Ovary (tissue), 3 donors: ENCODE measurements at regions not wholly inside any gene's neighbourhood (a gene's known extent, or its start where the extent isn't known, plus 50 kb on each side); places are given as distances from the start of the nearest gene placed in this dataset.

ENCODE experiments used
- EP300 ChIP-seq: sonication (generic); formaldehyde crosslinking; IDR thresholded peaks from one replicate; pipeline ENCODE4 v1.6.1; 2017; ENCODE audit warnings: antibody characterized with exemption
- POLR2A ChIP-seq: fragments of 450-650 bp; IDR thresholded peaks from one replicate; pipeline ENCODE4 v1.6.1; 2017; ENCODE audit warnings: antibody characterized with exemption, mild to moderate bottlenecking, moderate library complexity
- TF ChIP-seq, protein P1 (sequence below), 3 donors: fragments of 450-650 bp in 2 of 3; fragments of 200-600 bp in 1 of 3; IDR thresholded peaks; one replicate each; pipeline versions ENCODE4 v1.5.1 to v1.8.0; 2016 to 2022; ENCODE audit warnings: antibody characterized with exemption in 3 of 3, mild to moderate bottlenecking in 1 of 3
- donor health status: DM: no; HTN: no; CAD: no.

DNA sequence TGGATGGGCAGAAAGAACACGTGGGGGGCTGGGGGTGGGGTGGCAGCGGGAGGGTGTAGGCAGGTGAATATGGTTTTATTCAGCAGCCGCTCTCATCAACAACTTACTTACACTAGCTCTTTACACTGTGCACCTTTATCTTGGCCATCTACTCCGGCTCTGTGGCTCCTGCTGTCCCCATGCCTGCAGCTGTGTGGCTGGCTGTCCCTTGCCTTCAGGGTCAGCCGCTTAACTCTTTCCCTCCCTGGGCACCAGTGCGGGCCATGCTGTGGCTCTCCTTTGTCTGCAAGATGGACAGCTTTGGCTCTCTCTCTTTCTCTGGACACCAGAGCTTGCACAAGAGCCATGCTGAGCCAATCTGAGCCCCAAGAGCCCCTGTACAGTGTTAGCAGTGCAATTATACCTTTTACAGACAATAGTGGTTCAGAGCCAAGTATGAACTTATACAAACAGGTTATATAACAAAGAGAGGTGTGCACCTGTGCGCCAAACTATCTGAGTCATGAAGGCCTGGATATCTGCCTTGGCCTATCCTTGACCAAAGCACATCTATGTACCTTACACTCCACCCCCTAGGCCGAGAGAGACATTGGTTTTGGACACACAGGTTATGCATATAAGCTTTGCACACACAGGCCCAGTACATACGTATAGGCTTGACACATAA is 94.3 kb upstream of the CTSC start:
- TF ChIP-seq EP300 (no peak), POLR2A (no peak)
- TF ChIP-seq, protein P1, sequence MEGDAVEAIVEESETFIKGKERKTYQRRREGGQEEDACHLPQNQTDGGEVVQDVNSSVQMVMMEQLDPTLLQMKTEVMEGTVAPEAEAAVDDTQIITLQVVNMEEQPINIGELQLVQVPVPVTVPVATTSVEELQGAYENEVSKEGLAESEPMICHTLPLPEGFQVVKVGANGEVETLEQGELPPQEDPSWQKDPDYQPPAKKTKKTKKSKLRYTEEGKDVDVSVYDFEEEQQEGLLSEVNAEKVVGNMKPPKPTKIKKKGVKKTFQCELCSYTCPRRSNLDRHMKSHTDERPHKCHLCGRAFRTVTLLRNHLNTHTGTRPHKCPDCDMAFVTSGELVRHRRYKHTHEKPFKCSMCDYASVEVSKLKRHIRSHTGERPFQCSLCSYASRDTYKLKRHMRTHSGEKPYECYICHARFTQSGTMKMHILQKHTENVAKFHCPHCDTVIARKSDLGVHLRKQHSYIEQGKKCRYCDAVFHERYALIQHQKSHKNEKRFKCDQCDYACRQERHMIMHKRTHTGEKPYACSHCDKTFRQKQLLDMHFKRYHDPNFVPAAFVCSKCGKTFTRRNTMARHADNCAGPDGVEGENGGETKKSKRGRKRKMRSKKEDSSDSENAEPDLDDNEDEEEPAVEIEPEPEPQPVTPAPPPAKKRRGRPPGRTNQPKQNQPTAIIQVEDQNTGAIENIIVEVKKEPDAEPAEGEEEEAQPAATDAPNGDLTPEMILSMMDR (IDR thresholded peaks at IDR 0.05) = no peak
